IMR-90 (cell line): ENCODE measurements at regions not wholly inside any gene's neighbourhood (a gene's known extent, or its start where the extent isn't known, plus 50 kb on each side); places are given as distances from the start of the nearest gene placed in this dataset.

Source experiments
- CEBPB ChIP-seq: IDR thresholded peaks from 2 replicates; pipeline ENCODE4 v1.6.1; 2012; ENCODE audit warnings: low read depth, low read length, improper control_type of control experiment
- CHD1 ChIP-seq: IDR thresholded peaks from 2 replicates; pipeline ENCODE4 v1.6.1; 2012; ENCODE audit warnings: low read depth, low read length, improper control_type of control experiment
- CTCF ChIP-seq: conservative IDR thresholded peaks from 2 replicates; pipeline ENCODE4 v1.5.1; 2012; ENCODE audit warnings: mild to moderate bottlenecking, low read depth, low read length, improper control_type of control experiment
- ELK1 ChIP-seq: fragments of 150-350 bp; IDR thresholded peaks from 2 replicates; pipeline ENCODE4 v1.6.1; 2016; ENCODE audit warnings: low read depth, mild to moderate bottlenecking, low read length, moderate library complexity, borderline replicate concordance
- MAFK ChIP-seq: IDR thresholded peaks from 2 replicates; pipeline ENCODE4 v1.6.1; 2012; ENCODE audit warnings: low read depth, low read length, improper control_type of control experiment
- NFE2L2 ChIP-seq: fragments of 150-350 bp; IDR thresholded peaks from 2 replicates; pipeline ENCODE4 v1.6.1; 2016; ENCODE audit warnings: low read depth, mild to moderate bottlenecking, low read length
- POLR2A ChIP-seq: IDR thresholded peaks from 2 replicates; pipeline ENCODE4 v1.6.1; 2012; ENCODE audit warnings: mild to moderate bottlenecking, low read depth, low read length
- RAD21 ChIP-seq: IDR thresholded peaks from 2 replicates; pipeline ENCODE4 v1.6.1; 2012; ENCODE audit warnings: low read length, improper control_type of control experiment
- RFX5 ChIP-seq: IDR thresholded peaks from 2 replicates; pipeline ENCODE4 v1.8.0; 2012; ENCODE audit warnings: low read depth, mild to moderate bottlenecking, low read length, moderate library complexity
- USF2 ChIP-seq: fragments of 150-350 bp; IDR thresholded peaks from 2 replicates; pipeline ENCODE4 v1.6.1; 2017; ENCODE audit warnings: mild to moderate bottlenecking, antibody characterized with exemption, low read length, low read depth

- TF ChIP-seq CTCF (no peak), USF2 (no peak), NFE2L2 (no peak), RAD21 (no peak), MAFK (no peak), POLR2A (no peak), CHD1 (no peak), CEBPB (no peak), RFX5 (no peak), ELK1 (no peak)
Measured at GRCh38 chr2:114061566-114062098, 171.7 kb downstream of the ACTR3 start.
